ENCODE measurements at regions not wholly inside any gene's neighbourhood (a gene's known extent, or its start where the extent isn't known, plus 50 kb on each side); places are given as distances from the start of the nearest gene placed in this dataset.

GRCh38 chr1:168379104-168379860, 98.6 kb downstream of the TBX19 start:
- TF ChIP-seq, protein P1, sequence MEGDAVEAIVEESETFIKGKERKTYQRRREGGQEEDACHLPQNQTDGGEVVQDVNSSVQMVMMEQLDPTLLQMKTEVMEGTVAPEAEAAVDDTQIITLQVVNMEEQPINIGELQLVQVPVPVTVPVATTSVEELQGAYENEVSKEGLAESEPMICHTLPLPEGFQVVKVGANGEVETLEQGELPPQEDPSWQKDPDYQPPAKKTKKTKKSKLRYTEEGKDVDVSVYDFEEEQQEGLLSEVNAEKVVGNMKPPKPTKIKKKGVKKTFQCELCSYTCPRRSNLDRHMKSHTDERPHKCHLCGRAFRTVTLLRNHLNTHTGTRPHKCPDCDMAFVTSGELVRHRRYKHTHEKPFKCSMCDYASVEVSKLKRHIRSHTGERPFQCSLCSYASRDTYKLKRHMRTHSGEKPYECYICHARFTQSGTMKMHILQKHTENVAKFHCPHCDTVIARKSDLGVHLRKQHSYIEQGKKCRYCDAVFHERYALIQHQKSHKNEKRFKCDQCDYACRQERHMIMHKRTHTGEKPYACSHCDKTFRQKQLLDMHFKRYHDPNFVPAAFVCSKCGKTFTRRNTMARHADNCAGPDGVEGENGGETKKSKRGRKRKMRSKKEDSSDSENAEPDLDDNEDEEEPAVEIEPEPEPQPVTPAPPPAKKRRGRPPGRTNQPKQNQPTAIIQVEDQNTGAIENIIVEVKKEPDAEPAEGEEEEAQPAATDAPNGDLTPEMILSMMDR (IDR thresholded peaks at IDR 0.05; ENCODE audit: insufficient read depth, low read depth, low read length) = no peak
- no peak for TF ChIP-seq EZH2 (IDR thresholded peaks at IDR 0.05; ENCODE audit: insufficient read depth, low read length)
